Kidney tubule cell (primary cell): ENCODE measurements at regions not wholly inside any gene's neighbourhood (a gene's known extent, or its start where the extent isn't known, plus 50 kb on each side); places are given as distances from the start of the nearest gene placed in this dataset.

ENCODE experiments used
- DNase-seq: peaks from one replicate; pipeline ENCODE4 v3.0.0-alpha.2; 2018; ENCODE audit warnings: low spot score

DNA sequence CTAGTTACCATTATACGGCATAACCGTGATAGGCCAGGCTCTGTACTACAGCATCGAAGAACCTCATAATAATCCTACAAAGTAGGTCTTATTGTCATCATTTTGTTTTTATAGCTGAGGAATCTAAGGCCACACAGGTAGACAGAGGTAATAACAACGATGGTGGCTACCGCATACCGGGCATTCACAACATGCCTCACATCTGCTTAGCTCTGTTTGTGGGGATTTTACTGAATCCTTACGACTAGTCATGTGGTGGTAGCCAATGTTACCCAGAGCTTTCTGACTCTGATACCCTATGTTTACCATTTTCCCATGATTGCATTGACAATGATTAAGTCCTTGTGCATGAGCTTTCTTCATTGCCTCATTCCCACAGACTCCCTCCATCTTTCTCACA lies 269.4 kb downstream of the TCF7L2 start:
- peak; percentile 19 for DNase-seq

DNA sequence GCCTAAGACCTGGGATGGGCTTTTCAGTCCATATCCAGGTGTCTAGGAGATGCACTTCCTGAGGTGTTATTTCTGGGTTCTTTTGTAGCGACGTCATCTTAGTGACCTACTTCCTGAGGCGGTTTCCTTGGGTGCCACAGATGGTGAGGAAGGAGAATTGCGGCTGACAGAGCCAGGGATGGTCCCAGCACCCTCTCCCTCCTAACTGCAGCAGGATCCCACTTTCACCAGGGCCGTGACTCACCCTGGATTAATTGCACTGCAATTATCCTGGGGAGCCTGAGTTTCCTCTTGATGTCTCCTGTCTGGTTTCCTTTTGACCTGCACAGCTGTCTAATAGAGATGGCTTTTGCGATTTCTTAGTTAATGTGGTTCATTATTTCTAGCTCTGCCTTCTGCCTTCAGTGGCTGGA lies 271.7 kb downstream of the TCF7L2 start:
- DNase-seq, result peak; percentile 84

DNA sequence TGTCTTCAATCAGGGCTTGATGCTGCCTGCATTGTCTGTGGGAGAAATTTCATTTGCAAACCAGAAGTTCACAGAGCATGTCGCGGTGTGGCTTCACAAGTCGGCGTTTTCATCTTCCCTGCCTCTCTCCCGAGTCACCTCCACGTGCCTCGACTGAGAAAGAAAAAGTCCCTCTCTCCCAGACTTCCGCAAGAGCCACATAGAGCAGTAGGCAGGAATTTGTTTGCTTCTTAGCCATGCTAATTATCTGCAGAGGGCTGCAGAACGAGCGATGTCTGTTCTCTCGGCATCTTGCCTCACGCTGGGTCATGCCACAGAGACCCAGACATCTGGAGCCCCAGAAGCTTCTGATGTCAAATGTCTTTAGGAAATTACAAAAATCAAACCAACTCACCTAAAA lies 272.2 kb downstream of the TCF7L2 start:
- peak; percentile 30 for DNase-seq

DNA sequence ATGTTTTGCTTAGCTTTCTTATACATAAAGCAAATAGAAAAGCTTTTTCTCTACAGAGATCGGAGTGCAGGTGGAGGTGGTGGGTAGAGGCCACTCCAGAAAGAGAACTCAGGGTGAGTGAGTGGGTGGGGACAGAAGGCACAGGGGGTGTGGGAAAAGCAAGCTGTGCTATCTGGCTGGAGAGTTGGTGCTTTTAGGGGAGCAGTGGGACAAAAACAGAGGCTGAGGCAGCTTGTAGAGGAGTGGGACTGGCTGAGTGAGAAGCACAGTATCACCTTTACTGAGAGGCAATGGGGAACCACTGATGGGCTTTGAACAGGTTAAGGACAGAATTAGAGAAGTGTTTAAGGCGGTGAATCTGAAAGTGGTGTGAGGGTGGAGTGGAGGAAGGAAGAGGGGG lies 275.3 kb downstream of the TCF7L2 start:
- no peak for DNase-seq

DNA sequence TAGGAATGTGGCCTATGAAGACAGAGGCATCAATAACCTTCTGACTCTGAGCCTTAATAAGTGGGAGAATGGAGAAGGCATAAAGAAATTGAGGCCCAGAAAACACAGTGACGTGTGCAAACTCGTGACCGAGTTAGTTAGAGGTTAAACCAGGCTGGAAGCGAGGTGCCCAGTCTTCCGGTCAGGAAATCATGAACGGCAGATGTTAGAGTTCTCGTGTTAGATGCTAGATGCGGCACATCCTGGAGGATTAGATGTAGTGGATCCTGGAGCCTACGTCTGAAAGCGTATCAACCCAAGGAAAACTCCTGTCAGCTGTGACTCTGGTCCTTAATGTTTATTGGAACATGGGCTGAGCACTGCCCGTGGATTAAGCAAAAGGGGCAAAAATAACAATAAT lies 275.9 kb downstream of the TCF7L2 start:
- DNase-seq, result no peak

DNA sequence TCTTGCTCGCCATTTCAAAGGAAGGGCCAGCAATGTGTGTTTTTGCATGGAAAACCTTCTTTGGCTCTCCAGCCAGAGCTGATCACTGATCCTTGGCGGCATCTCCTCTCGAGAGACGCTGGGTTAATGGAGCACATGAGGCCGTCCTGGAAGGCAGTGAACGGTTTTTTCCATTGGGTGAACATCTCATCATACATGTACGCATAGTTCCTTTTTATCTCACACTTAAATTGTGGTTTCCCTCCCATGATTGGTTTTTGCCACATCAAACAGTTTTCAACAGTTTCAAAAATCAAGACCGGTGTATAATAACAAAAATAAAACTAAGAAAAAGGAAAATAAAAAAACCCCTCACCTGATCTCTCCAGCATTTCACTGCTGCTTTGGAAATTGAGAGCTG lies 276.4 kb downstream of the TCF7L2 start:
- peak; percentile 35 for DNase-seq

DNA sequence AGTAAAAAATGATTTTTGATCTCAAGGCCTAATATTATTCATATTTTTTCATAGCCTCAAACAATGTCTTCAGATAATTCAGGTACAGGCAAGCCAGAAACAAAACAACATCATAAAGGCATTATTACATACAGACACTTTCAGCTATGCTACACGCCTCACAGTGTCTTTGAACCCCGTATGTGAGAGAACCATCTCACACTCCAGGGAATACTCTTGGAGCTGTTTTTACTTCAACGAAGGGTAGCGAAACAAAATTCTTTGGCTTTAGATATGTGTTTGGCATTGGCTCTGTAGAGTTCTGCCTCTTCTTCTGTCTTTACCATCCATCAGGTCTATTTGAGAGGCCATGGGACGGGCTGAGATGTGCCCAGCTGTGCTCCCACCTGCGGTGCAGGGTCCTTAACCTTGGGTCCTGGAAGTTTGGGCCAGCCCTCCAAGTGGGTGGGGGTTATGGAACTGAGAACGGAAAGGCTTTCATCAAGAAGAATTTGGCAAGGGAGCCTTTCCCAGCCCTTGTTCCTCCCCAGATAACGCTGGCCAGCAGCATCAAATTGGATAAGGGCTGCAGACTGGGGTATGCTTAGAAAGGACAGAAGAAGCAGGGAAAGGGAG lies 276.9 kb downstream of the TCF7L2 start:
- no peak for DNase-seq

DNA sequence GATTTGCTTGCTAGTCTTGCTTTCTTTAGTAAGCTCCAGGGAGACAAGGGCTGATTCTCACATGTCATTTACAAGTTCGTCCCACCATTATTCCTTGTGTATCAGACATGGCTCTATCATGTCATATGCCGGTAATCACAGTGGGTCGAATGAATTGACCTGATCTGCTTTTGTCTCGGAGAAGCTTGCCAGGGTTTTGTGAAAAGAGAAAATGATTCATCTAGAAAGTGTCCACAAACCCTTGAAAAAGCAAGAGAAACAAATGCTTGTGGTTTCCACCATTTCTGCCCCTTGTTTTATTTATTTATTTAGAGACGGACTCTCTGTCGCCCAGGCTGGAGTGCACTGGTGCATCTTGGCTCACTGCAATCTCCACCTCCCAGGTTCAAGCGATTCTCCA lies 278.5 kb downstream of the TCF7L2 start:
- peak; percentile 12 for DNase-seq

DNA sequence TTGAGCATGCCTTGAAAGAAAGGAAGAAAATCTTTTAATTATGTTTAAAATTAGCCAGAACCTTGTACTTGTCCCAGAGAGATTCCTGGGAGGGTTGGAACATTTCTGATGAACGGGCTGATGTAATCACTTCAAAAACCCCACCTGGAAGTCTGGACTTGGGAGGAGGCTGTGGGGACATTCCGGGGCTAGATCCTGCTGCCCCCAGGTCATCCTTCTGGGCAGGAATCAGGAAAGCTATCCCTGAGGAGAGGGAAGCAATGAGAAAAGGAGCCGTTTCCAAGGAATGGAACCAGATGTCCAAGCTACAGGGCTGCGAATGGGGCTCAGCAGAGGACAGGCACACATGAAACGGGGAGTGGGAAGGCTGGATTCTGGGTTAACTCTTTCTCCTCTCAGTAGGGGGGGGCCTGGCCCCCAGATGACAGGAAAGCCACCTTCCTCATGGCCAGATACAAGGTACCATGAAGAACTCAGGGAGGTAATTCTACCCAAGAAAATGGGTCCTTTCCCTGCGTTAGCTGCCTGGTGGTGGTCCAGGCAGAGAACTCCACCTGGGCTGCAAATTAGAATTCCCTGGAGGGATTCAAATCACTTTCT lies 280.1 kb downstream of the TCF7L2 start:
- no peak for DNase-seq

DNA sequence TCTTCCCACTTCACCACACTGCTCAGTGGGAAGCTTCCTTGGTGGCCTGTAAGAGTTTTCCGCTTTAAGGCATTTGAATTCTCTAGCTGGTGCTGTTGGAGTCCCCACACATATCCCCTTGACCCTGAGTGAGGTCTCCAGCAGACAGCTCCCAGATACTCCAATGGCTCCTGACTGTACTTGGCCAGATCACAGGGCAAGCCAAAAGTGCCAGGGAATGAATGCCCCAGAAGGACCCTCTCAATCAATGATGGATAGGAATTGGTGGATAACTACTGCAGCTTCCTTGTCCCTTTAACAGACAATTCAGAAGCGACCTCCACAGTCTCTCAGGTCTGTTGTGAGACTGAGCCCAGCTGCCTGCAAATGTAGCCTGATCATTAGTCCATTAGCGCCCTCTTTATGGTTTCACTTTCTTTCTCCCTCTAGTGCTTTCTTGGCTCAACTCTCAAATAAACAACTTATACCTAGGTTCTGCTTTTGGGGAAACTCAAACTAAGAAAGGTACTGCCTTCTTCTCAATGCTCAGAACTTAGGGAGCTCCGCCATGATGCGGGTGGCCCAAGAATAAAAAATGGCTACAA lies 283.0 kb downstream of the TCF7L2 start:
- DNase-seq, result no peak

DNA sequence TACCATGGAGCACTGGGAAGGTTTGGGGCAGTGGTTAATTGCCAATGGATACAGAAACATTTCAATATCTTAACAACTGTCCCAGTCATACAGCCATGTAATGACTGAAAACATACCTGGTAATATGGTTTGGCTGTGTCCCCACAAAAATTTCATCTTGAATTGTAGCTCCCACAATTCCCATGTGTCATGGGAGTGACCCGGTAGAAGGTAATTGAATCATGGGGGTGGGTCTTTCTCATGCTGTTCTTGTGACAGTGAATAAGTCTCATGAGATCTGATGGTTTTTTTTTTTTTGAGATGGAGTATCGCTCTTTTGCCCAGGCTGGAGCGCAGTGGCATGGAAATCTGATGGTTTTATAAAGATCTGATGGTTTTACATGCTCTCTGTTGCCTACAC lies 284.4 kb downstream of the TCF7L2 start:
- DNase-seq, result no peak

DNA sequence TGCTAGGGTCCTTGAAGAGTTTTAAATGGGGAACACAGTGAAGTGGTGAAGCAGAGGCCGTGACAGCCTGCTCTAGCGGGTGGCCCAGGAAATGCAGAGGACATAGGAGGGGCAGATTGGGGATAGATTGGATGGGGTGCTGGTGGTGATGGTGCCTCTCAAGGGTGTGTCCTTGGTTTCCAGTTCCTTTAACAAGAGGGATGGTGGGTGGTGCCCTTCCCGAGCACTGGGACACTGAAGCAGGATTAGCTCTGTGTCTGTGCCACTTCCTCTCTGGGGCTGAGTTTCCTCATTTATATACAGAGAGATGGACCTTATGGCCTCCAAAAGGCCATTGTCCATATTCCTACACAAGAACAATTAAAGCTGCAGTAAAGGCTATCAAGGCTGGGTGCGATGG lies 285.5 kb downstream of the TCF7L2 start:
- DNase-seq, result no peak

DNA sequence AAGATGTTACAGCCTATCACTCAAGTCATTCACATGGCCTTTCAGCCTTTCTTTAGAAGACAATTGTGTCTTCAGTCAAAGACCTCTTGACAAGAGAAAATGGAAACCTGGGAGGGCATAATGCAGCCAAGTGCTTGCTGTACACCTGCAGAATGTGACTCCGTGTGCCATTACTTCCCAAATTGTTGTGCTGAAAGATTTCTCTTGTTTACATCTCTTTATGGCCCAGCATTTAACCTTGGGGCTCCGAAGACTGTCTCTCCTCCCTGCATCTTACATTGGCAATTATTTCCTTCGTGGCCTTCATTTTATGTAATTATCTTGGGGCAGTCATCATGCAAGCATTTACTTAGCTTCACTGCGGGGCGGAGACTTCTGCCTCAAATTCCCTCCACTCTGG lies 287.0 kb downstream of the TCF7L2 start:
- DNase-seq, result no peak

DNA sequence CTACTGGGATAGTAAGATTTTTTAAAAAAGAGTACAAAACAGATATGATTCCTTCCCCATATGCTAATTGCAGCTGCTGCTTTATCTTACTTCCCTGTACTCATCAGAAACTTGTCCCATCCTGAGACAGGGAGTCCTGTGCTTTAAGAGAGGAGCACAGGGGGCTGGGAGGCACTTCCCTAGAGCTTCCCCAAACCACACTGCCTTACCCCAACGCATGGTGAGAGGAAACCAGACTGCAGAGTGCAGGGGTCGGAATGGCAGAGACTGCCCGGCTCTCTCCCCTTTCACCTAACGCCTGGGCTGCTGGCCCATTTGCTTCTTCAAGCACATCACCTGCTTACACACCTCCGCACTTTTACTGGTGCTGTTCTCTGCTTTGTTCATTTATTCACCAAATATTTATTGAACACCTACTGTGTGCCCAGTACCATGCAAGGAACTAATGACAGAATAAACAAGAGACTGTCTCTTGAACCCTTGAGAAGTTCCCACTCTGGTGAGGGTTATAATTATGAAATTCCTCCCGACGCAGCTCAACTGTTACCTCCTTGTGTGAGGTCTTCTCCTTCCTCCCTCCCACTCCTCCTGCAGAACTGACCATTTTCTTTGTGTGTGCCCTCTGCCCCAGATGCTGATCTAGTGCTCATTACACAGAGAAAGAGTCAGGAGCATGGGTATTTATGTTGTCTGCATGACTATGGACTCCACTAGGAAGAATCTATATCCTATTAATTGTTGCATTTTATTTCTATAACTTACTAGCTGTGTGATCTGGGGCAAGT lies 289.7 kb downstream of the TCF7L2 start:
- DNase-seq, result no peak

DNA sequence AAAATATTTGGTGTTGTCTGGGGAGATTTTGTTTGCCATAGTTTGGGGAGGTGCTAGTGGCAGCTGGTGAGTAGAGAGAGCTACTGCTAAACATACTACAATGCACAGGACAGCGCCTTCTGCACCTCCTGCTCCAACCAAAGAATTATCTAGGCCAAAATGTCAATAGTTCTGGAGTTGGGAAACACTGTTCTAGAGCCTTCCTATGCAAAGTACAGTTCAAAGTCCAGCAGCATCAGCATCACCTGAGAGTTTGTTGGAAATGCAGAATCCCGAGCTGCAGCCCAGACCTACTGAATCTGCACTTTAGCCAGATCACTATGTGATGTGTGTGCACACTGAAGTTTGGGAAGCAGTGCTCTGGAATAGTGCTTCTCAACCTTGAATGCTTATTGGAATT lies 290.7 kb downstream of the TCF7L2 start:
- no peak for DNase-seq

DNA sequence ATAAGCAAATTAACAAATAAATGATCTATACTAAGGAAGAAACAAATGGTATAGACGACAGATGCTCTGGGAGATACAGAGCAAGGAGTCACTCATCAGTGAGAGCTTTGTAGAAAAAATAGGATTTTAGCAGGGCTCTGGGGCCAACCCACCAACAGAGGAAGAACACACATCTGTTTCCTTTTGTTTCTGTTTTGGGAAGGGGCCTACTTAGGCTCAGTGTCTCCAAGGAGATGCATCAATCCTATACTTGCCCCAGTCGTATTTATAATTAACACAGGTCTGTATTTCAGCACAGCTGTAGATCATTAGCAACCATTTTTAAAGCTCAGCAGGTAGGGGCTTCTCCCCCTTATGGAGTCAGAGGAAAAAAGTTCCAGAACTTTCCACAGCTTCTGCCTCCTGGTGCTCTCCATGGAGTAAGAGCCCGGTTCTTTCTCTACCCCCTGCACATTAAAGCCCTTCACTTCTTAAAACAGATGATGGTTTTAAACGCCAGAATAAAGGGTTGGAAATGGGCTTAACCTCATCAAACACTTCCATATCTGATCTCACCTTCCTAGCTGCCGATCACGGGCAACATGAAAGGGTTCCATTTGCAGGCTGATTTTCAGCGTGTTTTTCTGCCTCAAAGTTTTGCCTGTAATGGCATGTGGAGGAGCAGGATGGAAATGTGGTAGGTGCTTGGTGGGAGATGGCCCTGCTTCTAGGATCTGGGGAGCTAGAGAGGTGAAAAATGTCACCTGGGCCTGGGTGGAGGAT lies 291.7 kb downstream of the TCF7L2 start:
- DNase-seq, result no peak

DNA sequence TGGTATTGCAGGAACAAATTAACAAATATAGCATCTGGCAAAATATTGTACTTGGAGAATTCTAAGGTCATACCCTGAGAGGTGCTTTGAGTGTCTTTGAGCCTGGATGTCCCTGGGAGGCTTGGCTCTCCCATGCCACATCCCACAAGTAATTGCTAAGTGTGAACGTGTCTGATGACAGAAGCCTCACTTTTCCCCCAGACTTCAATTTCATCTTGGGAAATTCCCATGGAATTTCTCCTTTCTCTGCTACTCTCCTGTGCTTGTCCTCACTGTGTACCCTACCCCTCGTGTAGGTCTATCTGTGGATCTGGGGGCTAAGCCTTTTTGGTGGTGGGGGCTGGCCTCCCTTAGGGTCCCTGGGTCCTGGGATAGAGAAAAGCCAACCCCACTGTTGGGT lies 293.3 kb downstream of the TCF7L2 start:
- DNase-seq, result no peak

DNA sequence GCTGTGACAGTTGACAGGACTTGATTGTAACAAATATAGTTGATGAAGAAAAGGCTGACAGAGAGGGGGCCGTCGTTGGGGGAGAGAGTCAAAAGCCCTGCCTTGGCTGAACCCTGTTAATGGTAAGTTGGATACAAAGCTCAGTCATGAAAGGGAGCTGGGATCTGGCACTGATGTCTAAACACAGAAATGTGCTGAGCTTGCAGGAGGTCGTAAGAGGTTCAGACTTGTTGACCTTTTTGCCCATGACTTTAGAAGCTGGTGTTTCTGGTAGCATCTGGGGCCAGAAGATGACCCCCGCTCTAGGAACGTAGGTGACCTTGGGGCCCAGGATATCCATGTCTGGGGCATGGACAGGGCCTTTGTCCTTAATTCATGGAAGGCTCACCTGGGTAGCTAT lies 294.7 kb downstream of the TCF7L2 start:
- DNase-seq, result no peak

DNA sequence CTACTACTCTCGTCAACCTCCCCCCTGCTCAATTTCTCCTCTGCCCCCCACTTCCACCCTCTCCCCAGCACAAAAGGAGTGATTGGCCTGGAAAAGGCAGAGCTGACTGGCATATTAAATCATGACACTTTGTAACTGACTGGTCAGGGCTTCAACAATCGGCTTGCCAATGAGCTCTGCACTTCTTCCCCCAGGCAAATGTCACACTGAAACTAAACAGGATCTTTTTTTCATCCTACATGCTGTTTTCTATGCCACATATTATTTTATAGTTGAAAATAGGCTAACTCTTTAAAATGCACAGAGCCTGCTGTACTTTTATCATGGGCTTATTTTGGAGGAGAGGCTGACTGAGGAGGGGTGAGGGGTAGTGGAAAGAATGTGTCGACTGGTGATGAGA lies 295.2 kb downstream of the TCF7L2 start:
- no peak for DNase-seq

DNA sequence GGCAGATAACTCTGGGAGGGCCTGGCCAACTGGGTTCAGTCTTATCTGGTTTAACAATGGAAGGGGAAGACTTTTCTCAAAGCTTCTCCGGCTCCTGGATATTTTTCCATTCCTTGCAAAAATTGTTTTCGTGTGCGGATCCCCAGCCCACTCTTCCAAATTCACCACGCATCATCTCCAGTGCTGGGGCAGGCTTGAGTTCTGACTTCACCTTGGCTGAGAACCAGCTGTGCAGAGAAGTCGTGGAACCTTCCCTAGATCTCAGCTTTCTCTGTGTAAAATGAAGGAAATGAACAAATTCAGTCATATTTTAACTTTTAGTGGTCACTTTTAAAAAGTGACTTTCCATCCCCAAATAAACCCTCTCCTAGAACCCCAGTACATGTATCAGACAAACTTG lies 297.0 kb downstream of the TCF7L2 start:
- no peak for DNase-seq

DNA sequence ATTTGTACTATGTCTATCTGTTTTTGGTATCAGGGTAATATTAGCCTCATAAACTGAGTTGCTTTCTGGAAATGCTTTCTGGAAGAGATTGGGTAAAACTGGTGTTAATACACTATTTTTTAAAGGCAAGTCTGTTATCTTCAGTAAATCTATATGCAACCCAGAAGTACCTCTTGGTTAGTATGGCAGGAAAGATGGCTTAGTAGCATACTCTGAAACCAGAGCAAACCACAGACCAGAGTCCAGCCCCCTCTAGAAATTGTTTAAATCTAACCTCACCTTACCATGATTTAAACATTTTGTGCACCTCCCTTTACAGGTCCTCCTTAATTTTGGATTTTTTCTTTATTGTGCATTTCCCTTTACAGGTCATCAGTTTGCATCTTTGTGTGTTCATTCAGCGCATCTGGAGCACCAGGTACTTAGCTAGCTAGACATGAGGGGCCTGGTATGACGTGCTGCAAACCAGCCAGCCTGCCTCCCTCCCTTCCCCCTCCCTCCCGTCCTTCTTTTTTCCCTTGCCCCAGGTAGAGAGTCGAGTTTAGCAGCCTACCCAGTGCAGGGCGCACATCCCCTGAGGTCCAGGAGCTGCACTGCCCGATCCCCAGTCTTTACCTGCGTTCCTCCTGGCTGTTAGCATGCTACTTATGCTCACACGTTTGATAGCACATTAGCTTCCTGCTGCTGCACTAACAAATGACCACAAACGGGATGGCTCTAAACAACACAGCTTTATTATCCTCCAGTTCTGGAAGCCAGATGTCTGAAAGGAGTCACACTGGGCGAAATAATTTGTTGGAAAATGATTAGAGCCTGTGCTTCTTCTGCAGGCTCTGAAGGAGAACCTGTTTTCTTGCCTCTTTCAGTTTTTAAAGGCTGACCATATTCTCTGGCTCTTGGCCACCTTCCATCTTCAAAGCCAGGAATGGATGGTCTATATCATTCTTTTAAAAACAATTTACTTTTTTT lies 299.9 kb upstream of the HABP2 start:
- DNase-seq, result no peak
